PC-9 (cell line): ENCODE measurements at regions not wholly inside any gene's neighbourhood (a gene's known extent, or its start where the extent isn't known, plus 50 kb on each side); places are given as distances from the start of the nearest gene placed in this dataset.

Source experiments
- CTCF ChIP-seq: fragments of 200-600 bp; sonication (generic); conservative IDR thresholded peaks from 2 replicates; pipeline ENCODE4 v1.6.1; 2017; ENCODE audit warnings: mixed run types, antibody characterized with exemption, mild to moderate bottlenecking, moderate library complexity
- EZH2 ChIP-seq: fragments of 200-600 bp; sonication (generic); IDR thresholded peaks from 2 replicates; pipeline ENCODE4 v1.8.0; 2017; ENCODE audit warnings: antibody characterized with exemption, low read depth

- TF ChIP-seq CTCF, result no peak
- TF ChIP-seq EZH2, result no peak
These were observed 563.0 kb downstream of the MIAT start for GRCh38 chr22:27220339-27220738.
